LNCAP (cell line): ENCODE measurements at regions not wholly inside any gene's neighbourhood (a gene's known extent, or its start where the extent isn't known, plus 50 kb on each side); places are given as distances from the start of the nearest gene placed in this dataset.
A peak's percentile ranks its signal among the peaks of the same experiment; 100 is the strongest.

Experiments
- TF ChIP-seq, protein P1 (sequence below): fragments of 450-650 bp; IDR thresholded peaks from 2 replicates; pipeline ENCODE4 v1.5.1; 2017; ENCODE audit warnings: mild to moderate bottlenecking

DNA sequence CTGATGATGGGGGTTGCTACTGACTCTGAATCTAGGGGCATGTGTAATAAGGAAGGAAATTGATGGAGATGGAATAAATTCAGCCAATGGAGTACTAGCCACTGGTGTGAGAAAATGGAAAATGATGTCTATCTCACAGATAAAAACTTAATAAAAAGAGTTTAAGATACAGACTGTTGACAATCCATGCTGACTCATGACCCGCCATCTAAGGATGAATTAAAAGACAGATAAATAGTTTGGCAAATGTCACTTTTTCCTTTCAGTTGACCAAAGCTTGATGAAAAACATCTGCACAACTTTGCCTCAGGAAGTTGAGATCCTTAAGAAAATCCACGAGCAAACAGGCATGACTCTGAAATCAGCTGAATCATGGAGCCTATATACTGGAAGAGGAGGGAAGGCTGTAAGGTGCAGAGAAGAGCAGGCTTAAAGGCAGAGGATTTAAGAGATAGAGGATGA lies 82.6 kb upstream of the BMP5 start:
- TF ChIP-seq, protein P1, sequence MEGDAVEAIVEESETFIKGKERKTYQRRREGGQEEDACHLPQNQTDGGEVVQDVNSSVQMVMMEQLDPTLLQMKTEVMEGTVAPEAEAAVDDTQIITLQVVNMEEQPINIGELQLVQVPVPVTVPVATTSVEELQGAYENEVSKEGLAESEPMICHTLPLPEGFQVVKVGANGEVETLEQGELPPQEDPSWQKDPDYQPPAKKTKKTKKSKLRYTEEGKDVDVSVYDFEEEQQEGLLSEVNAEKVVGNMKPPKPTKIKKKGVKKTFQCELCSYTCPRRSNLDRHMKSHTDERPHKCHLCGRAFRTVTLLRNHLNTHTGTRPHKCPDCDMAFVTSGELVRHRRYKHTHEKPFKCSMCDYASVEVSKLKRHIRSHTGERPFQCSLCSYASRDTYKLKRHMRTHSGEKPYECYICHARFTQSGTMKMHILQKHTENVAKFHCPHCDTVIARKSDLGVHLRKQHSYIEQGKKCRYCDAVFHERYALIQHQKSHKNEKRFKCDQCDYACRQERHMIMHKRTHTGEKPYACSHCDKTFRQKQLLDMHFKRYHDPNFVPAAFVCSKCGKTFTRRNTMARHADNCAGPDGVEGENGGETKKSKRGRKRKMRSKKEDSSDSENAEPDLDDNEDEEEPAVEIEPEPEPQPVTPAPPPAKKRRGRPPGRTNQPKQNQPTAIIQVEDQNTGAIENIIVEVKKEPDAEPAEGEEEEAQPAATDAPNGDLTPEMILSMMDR, result no peak

DNA sequence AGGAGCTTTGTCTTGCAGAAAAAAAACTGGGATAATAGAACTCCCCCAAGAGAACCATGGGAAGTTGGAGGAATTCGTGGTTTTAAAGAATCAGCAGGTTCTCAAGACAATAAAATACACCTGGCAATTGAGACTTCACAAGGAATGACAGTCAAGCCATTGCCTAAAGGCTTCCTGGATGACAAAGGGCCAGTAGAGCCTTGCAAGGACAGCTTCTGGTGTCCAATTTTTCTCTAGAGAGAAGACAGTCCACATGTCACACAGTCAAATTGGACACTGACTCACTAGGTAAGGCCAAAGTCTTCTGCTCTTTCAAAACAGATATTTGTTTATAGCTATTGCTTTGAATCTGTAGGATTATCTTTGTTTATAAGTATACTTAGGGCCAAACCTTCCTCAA lies 80.3 kb upstream of the BMP5 start:
- TF ChIP-seq, protein P1, result no peak

DNA sequence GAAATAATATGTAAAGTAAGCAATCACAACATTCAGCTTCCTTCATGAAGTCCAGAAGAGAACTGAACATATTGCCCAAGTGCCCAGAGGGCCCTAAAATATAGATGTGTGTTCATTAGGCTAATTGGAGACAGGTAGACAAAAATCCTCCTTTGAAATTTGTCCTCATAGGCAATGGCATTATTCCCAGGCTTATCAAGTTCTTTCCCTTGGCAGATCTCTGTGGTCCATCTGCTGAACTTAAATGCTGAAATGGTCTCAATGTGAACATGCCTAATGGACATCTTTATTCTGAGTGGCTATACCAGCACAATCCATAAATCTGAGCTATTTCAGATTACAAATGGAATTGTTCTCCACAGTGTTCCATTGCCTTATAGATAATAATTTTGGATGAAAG lies 79.0 kb upstream of the BMP5 start:
- TF ChIP-seq, protein P1, result no peak

DNA sequence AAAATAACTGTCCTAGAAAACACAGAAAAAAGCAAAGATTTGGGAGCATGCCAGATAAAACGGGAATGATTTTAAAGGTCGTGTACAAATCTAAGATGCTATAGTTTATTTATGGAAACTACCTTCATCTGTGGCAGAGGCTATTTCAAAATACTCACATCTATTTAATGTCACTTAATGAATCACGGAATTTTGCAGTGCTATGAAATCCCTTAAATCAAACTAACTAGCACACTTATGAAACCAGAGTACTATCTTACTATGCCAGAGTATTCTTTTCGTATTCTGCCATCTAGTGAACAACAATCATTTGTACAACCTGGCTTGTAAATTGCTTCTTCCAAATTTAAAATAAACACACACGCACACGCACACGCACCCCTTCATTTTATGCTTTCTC lies 77.9 kb upstream of the BMP5 start:
- TF ChIP-seq, protein P1, result peak; percentile 51

DNA sequence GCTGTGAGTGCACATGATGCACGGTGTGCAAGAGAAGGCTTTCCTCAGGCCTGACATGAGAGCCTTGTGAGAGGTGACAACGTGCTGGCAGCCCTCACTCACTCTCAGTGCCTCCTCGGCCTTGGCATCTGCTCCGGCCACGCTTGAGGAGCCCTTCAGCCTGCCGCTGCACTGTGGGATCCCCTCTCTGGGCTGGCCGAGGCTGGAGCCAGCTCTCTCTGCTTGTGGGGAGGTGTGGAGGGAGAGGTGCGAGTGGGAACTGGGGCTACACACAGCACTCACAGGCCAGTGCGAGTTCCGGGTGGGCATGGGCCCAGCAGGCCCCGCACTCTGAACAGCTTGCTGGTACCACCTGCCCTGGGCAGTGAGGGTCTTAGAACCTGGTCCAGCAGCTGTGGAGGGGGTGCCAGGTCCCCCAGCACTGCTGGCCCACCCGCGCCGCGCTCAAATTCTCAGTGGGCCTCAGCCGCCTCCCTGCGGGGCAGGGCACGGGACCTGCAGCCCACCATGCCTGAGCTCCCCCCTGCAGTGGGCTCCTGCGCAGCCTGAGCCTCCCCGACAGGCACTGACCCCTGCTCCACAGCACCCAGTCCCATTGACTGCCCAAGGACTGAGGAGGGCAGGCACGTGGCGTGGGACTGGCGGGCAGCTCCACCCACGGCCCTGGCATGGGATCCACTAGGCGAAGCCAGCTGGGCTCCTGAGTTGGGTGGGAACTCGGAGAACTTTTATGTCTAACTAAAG lies 74.9 kb upstream of the BMP5 start:
- TF ChIP-seq, protein P1, result no peak

DNA sequence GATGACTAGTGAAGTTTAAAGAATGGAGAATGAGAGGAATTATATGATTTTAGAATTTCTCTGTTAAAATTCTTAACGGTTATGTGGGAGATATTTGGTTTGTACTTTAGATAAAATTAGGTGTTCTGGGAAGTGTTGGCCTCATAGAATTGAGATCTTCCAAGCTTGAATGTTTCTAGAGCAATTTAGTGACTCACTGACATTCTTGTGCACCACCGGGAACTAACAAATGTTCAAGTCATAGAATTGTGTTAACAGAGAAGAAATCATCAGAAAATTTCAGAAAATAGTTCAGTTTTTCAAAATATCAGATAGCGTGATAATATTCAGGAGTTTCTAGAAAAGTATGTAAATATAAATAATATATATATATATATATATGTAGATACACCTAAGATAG lies 67.9 kb upstream of the BMP5 start:
- TF ChIP-seq, protein P1, result no peak

DNA sequence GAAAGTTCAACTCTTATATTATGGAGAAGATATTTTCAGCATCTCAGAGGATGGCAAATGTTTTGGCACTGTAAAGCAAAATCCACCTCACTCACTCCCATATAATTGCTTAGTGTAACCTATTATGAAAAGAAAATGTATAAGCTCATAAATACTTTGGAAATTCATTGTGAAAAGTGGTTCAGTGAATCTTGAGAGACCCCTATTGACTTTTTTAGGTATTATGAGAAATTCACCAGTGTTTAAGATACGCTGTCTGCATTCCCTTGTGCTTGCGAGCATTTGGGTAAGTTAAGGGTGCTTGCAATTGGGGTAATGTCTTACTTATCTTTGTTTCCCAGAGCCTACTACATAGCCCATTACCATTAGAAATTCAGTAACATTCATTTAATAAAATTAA lies 66.3 kb upstream of the BMP5 start:
- TF ChIP-seq, protein P1, result no peak
